ENCODE measurements at regions not wholly inside any gene's neighbourhood (a gene's known extent, or its start where the extent isn't known, plus 50 kb on each side); places are given as distances from the start of the nearest gene placed in this dataset.

DNA sequence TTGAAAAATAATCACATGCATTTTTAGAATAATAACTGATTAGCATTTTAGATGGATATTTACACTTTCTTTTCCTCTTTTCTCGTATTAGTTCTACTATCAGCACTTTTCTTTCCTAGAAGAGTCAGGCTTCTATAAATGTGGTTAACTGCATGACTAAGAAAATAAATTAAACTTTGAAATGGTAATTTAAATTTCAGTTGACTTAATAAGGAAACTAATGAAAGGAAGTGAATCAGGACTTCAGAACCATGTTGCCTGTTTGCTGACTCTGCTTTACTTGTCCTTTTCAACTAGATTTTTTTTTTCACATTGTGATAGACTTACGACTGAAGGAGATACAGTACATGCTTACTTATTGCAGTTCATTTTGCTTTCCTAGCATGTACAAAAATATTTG is 1258.2 kb upstream of the EYS start:
- H3K18ac ChIP-seq (ENCODE audit: extremely low read depth, low read length), result no peak overlapping the region
- WGBS, 2 experiments (ENCODE audit: extremely low coverage in 1 of 2, insufficient coverage in 1 of 2, insufficient read length in 1 of 2, insufficient replicate concordance in 2 of 2, low coverage in 1 of 2, low lambda C conversion rate in 2 of 2, missing lambda C conversion rate in 1 of 2), result 98% methylated on average over 2 of the region's 2 CpGs; no CpG with 5 or more reads in 1 of the 2 experiments
- H3K4me3 ChIP-seq (ENCODE audit: extremely low read depth in 1 of 4, insufficient read depth in 2 of 4, low read depth in 3 of 4, low read length in 4 of 4), result no peak overlapping the region
- H2AFZ ChIP-seq (ENCODE audit: low read length), result no peak overlapping the region
- no peak for TF ChIP-seq JUND (IDR thresholded peaks at IDR 0.05; ENCODE audit: low read length)
- TF ChIP-seq RAD21 (IDR thresholded peaks at IDR 0.05 in 1 of 2, conservative IDR thresholded peaks at IDR 0.05 in 1 of 2; ENCODE audit: low read depth in 2 of 2, low read length in 2 of 2), result no peak
- no peak for TF ChIP-seq RFX5 (IDR thresholded peaks at IDR 0.05; ENCODE audit: borderline replicate concordance, low read depth, low read length)
- no peak for TF ChIP-seq TEAD4 (IDR thresholded peaks at IDR 0.05; ENCODE audit: low read depth, low read length)
- TF ChIP-seq JUN (IDR thresholded peaks at IDR 0.05; ENCODE audit: low read depth, low read length), result no peak
- no peak for TF ChIP-seq BRCA1 (IDR thresholded peaks at IDR 0.05; ENCODE audit: low read depth, low read length)
- no peak for TF ChIP-seq SUZ12 (IDR thresholded peaks at IDR 0.05; ENCODE audit: low read length)
- no peak for TF ChIP-seq HDAC2 (IDR thresholded peaks at IDR 0.05; ENCODE audit: borderline replicate concordance in 1 of 2, low read depth in 2 of 2, low read length in 2 of 2)
- no peak for TF ChIP-seq SP4 (IDR thresholded peaks at IDR 0.05; ENCODE audit: low read length)
- no peak for TF ChIP-seq CBX5 (IDR thresholded peaks at IDR 0.05; ENCODE audit: low read depth, low read length)
- no peak for TF ChIP-seq NANOG (IDR thresholded peaks at IDR 0.05; ENCODE audit: insufficient read depth, low read depth, low read length, poor library complexity, severe bottlenecking)
- TF ChIP-seq SP2 (IDR thresholded peaks at IDR 0.05; ENCODE audit: low read length), result no peak
- no peak for TF ChIP-seq KDM5A (IDR thresholded peaks at IDR 0.05; ENCODE audit: low read length)
- no peaks in the 10 kb centered on the region for H3K9me3 ChIP-seq (ENCODE audit: insufficient read depth in 2 of 2, low read depth in 1 of 2, low read length in 1 of 2)
- H3K56ac ChIP-seq (replicated peaks; ENCODE audit: insufficient read length, low read depth, low read length), result no peak overlapping the region
- H3K9ac ChIP-seq (replicated peaks in 1 of 4; ENCODE audit: extremely low read depth in 1 of 4, low read depth in 3 of 4, low read length in 3 of 4), result no peak overlapping the region
- no peaks in the 10 kb centered on the region for H3K36me3 ChIP-seq (ENCODE audit: control insufficient read depth in 2 of 4, insufficient read depth in 4 of 4, low read length in 3 of 4)
- H2AK5ac ChIP-seq (ENCODE audit: low read depth, low read length), result no peak overlapping the region
- no peak overlapping the region for H3K4ac ChIP-seq (replicated peaks; ENCODE audit: insufficient read length, low read depth, low read length)
- H2BK120ac ChIP-seq (replicated peaks; ENCODE audit: low read depth, low read length), result no peak overlapping the region
- H4K5ac ChIP-seq (ENCODE audit: insufficient read length, low read depth, low read length), result no peak overlapping the region
- H4K8ac ChIP-seq (ENCODE audit: extremely low read depth, insufficient read depth, low read length), result no peak overlapping the region
- H2BK15ac ChIP-seq (ENCODE audit: low read length), result no peak overlapping the region
- CTCF ChIA-PET (ENCODE audit: partially characterized antibody), result no interaction called here
- no peak overlapping the region for H2BK12ac ChIP-seq (ENCODE audit: low read depth, low read length)
- H3K4me1 ChIP-seq (replicated peaks in 1 of 4; ENCODE audit: control insufficient read depth in 3 of 4, insufficient read depth in 4 of 4, low read length in 3 of 4), result no peaks in the 10 kb centered on the region
- no peak overlapping the region for H4K91ac ChIP-seq (replicated peaks; ENCODE audit: insufficient read length, low read length)
- H3K79me2 ChIP-seq (ENCODE audit: control insufficient read depth in 1 of 2, insufficient read depth in 2 of 2, low read length in 2 of 2), result no peaks in the 10 kb centered on the region
- no peak overlapping the region for H3K23ac ChIP-seq (ENCODE audit: insufficient read length)
- no peaks in the 10 kb centered on the region for H3K23me2 ChIP-seq (ENCODE audit: low read depth, low read length)
- FAIRE-seq (no peak), DNase-seq (ENCODE audit: low read depth in 1 of 2, low spot score in 2 of 2) (no peak)
- H2BK5ac ChIP-seq (ENCODE audit: low read depth, low read length), result no peak overlapping the region
- no peak overlapping the region for H3K27ac ChIP-seq (ENCODE audit: low read depth, low read length)
- H4K20me1 ChIP-seq (replicated peaks in 1 of 2; ENCODE audit: control insufficient read depth in 1 of 2, insufficient read depth in 2 of 2, low read length in 2 of 2), result no peaks in the 10 kb centered on the region
- no peak overlapping the region for H3K14ac ChIP-seq (ENCODE audit: insufficient read length)
- H3K4me2 ChIP-seq (ENCODE audit: insufficient read depth in 1 of 2, low read depth in 2 of 2, low read length in 2 of 2), result no peak overlapping the region
- POLR2A ChIA-PET (ENCODE audit: partially characterized antibody), result no interaction called here
- no peak overlapping the region for H2BK20ac ChIP-seq (ENCODE audit: low read length)
- H3K79me1 ChIP-seq (ENCODE audit: low read depth, low read length), result no peaks in the 10 kb centered on the region
- H3K27me3 ChIP-seq (replicated peaks in 1 of 4; ENCODE audit: control insufficient read depth in 3 of 4, extremely low read depth in 1 of 4, insufficient read depth in 3 of 4, low read length in 3 of 4), result no peaks in the 10 kb centered on the region

Measured in H1 (cell line).